ENCODE measurements at regions not wholly inside any gene's neighbourhood (a gene's known extent, or its start where the extent isn't known, plus 50 kb on each side); places are given as distances from the start of the nearest gene placed in this dataset.
"Not testable (repeated sequence)": the region's sequence is repeated elsewhere in the genome, so short reads cannot be mapped to it uniquely, and the experiment has no call there.

GRCh38 chr3:20310629-20311028 is 124.6 kb upstream of the SGO1 start:
- ChIA-PET CTCF (no interaction called here), POLR2A (no interaction called here)
- Histone ChIP-seq H3K27me3 (replicated peaks in 2 of 5; ENCODE audit: control insufficient read depth in 4 of 5, insufficient read depth in 5 of 5, low read length in 4 of 5) (no peaks in the 10 kb centered on the region), H3K4me1 (ENCODE audit: control extremely low read depth in 1 of 4, control insufficient read depth in 4 of 4, insufficient read depth in 4 of 4, low read length in 3 of 4) (no peaks in the 10 kb centered on the region), H3K36me3 (ENCODE audit: control insufficient read depth in 4 of 4, insufficient read depth in 4 of 4, low read length in 3 of 4) (no peaks in the 10 kb centered on the region), H3K9me3 (ENCODE audit: control extremely low read depth in 1 of 5, control insufficient read depth in 4 of 5, insufficient read depth in 2 of 5, low read depth in 1 of 5, low read length in 4 of 5) (no peaks in the 10 kb centered on the region), H3K4me3 (ENCODE audit: control insufficient read depth in 1 of 7, extremely low read depth in 1 of 7, insufficient read depth in 4 of 7, low read depth in 2 of 7, low read length in 6 of 7) (no peak overlapping the region), H3K27ac (ENCODE audit: insufficient read depth in 1 of 2, low read depth in 1 of 2, low read length in 2 of 2, poor library complexity in 1 of 2, severe bottlenecking in 2 of 2) (no peak overlapping the region)
- 100% methylated on average over 2 of the region's 3 CpGs for WGBS (ENCODE audit: insufficient coverage)
- DNase-seq, result no peak

GRCh38 chr3:20307383-20307782 is 121.4 kb upstream of the SGO1 start:
- CTCF ChIA-PET, result no interaction called here
- no peak overlapping the region for H3K4me3 ChIP-seq (ENCODE audit: control insufficient read depth in 1 of 7, extremely low read depth in 1 of 7, insufficient read depth in 4 of 7, low read depth in 2 of 7, low read length in 6 of 7)
- no peaks in the 10 kb centered on the region for H3K4me1 ChIP-seq (ENCODE audit: control extremely low read depth in 1 of 4, control insufficient read depth in 4 of 4, insufficient read depth in 4 of 4, low read length in 3 of 4)
- DNase-seq, result no peak
- no peaks in the 10 kb centered on the region for H3K9me3 ChIP-seq (ENCODE audit: control extremely low read depth in 1 of 5, control insufficient read depth in 4 of 5, insufficient read depth in 2 of 5, low read depth in 1 of 5, low read length in 4 of 5)
- POLR2A ChIA-PET, result no interaction called here
- no peak overlapping the region for H3K27ac ChIP-seq (ENCODE audit: insufficient read depth in 1 of 2, low read depth in 1 of 2, low read length in 2 of 2, poor library complexity in 1 of 2, severe bottlenecking in 2 of 2)
- no peaks in the 10 kb centered on the region for H3K36me3 ChIP-seq (ENCODE audit: control insufficient read depth in 4 of 4, insufficient read depth in 4 of 4, low read length in 3 of 4)
- no peaks in the 10 kb centered on the region for H3K27me3 ChIP-seq (replicated peaks in 2 of 5; ENCODE audit: control insufficient read depth in 4 of 5, insufficient read depth in 5 of 5, low read length in 4 of 5)

DNA sequence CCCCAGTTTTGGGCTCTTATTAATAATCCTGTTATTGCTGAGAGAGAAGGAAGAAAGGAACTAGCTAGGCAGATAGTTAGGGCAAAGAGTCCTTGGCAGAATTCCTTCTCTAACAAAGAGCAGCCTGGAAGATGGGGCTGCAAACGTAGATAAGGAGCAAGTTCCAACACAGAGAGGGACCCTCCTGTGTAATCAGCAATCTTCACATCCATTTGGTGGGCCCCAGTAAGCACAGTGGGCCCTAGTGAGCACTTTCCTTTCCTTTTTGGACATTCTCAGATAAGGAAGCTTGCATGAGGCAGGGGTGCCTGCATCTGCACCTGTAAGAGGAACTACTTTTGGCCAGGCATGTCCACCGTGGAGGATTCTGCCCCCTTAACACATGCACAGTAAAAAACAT is 119.6 kb upstream of the SGO1 start:
- H3K27ac ChIP-seq (ENCODE audit: insufficient read depth in 1 of 2, low read depth in 1 of 2, low read length in 2 of 2, poor library complexity in 1 of 2, severe bottlenecking in 2 of 2), result no peak overlapping the region
- ChIA-PET POLR2A (no interaction called here), CTCF (no interaction called here)
- no peak for DNase-seq
- no peak overlapping the region for H3K4me3 ChIP-seq (ENCODE audit: control insufficient read depth in 1 of 7, extremely low read depth in 1 of 7, insufficient read depth in 4 of 7, low read depth in 2 of 7, low read length in 6 of 7)
- H3K27me3 ChIP-seq (replicated peaks in 2 of 5; ENCODE audit: control insufficient read depth in 4 of 5, insufficient read depth in 5 of 5, low read length in 4 of 5), result no peaks in the 10 kb centered on the region
- H3K9me3 ChIP-seq (ENCODE audit: control extremely low read depth in 1 of 5, control insufficient read depth in 4 of 5, insufficient read depth in 2 of 5, low read depth in 1 of 5, low read length in 4 of 5), result no peaks in the 10 kb centered on the region
- H3K36me3 ChIP-seq (ENCODE audit: control insufficient read depth in 4 of 4, insufficient read depth in 4 of 4, low read length in 3 of 4), result no peaks in the 10 kb centered on the region
- no peaks in the 10 kb centered on the region for H3K4me1 ChIP-seq (ENCODE audit: control extremely low read depth in 1 of 4, control insufficient read depth in 4 of 4, insufficient read depth in 4 of 4, low read length in 3 of 4)
- WGBS (ENCODE audit: insufficient coverage), result 83% methylated on average over 1 of the region's 2 CpGs

DNA sequence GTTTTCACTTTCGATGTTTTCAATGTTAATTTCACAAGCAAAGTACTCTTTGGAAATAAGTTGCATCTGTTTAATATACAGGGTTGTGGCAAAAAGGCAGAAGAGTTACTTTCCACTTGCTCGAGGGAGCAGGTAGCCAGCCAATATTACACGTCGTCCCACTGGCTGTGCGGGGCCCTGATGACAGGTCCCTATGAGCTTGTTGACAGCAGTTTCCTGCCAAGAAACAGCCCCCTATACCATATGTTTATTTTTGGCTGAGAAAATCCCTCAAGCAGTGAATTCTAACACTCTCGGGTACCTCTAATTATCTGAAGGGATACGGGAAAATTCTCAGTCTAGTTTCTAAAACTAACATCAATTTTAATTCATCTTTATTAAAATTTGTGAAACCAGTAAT is 116.8 kb upstream of the SGO1 start:
- no peaks in the 10 kb centered on the region for H3K4me1 ChIP-seq (ENCODE audit: control extremely low read depth in 1 of 4, control insufficient read depth in 4 of 4, insufficient read depth in 4 of 4, low read length in 3 of 4)
- no peaks in the 10 kb centered on the region for H3K36me3 ChIP-seq (ENCODE audit: control insufficient read depth in 4 of 4, insufficient read depth in 4 of 4, low read length in 3 of 4)
- POLR2A ChIA-PET, result no interaction called here
- no peaks in the 10 kb centered on the region for H3K27me3 ChIP-seq (replicated peaks in 2 of 5; ENCODE audit: control insufficient read depth in 4 of 5, insufficient read depth in 5 of 5, low read length in 4 of 5)
- no peak for DNase-seq
- WGBS (ENCODE audit: insufficient coverage), result 62% methylated on average over 5 of the region's 7 CpGs
- H3K4me3 ChIP-seq (ENCODE audit: control insufficient read depth in 1 of 7, extremely low read depth in 1 of 7, insufficient read depth in 4 of 7, low read depth in 2 of 7, low read length in 6 of 7), result no peak overlapping the region
- CTCF ChIA-PET, result no interaction called here
- no peaks in the 10 kb centered on the region for H3K9me3 ChIP-seq (ENCODE audit: control extremely low read depth in 1 of 5, control insufficient read depth in 4 of 5, insufficient read depth in 2 of 5, low read depth in 1 of 5, low read length in 4 of 5)
- H3K27ac ChIP-seq (ENCODE audit: insufficient read depth in 1 of 2, low read depth in 1 of 2, low read length in 2 of 2, poor library complexity in 1 of 2, severe bottlenecking in 2 of 2), result no peak overlapping the region

DNA sequence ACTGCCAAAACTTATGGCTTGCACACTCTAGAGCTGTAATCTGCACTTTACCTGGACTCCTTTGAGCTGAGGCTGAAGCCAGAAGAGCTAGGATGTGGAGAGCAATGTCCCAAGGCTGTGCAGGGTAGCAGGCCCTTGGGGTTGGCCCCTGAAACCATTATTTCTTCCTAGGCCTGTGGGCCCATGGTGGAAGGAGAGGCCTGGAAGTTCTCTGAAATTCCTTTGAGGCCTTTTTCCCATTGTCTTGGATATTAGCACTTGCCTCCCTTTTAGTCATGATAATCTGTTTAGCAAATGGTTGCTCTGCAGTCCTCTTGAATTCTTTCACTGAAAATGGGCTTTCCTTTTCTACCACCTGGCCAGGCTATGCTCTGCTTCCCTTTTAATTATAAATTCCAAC is 102.0 kb upstream of the SGO1 start:
- POLR2A ChIA-PET, result no interaction called here
- Histone ChIP-seq H3K27ac (ENCODE audit: insufficient read depth in 1 of 2, low read depth in 1 of 2, low read length in 2 of 2, poor library complexity in 1 of 2, severe bottlenecking in 2 of 2) (no peak overlapping the region), H3K36me3 (ENCODE audit: control insufficient read depth in 4 of 4, insufficient read depth in 4 of 4, low read length in 3 of 4) (no peaks in the 10 kb centered on the region), H3K4me3 (ENCODE audit: control insufficient read depth in 1 of 7, extremely low read depth in 1 of 7, insufficient read depth in 4 of 7, low read depth in 2 of 7, low read length in 6 of 7) (no peak overlapping the region), H3K4me1 (ENCODE audit: control extremely low read depth in 1 of 4, control insufficient read depth in 4 of 4, insufficient read depth in 4 of 4, low read length in 3 of 4) (no peaks in the 10 kb centered on the region), H3K9me3 (ENCODE audit: control extremely low read depth in 1 of 5, control insufficient read depth in 4 of 5, insufficient read depth in 2 of 5, low read depth in 1 of 5, low read length in 4 of 5) (peaks cover 0 to 7% (median 0%) of the 10 kb centered on the region in 5 experiments), H3K27me3 (replicated peaks in 2 of 5; ENCODE audit: control insufficient read depth in 4 of 5, insufficient read depth in 5 of 5, low read length in 4 of 5) (no peaks in the 10 kb centered on the region)
- DNase-seq, result no peak
- CTCF ChIA-PET, result no interaction called here

DNA sequence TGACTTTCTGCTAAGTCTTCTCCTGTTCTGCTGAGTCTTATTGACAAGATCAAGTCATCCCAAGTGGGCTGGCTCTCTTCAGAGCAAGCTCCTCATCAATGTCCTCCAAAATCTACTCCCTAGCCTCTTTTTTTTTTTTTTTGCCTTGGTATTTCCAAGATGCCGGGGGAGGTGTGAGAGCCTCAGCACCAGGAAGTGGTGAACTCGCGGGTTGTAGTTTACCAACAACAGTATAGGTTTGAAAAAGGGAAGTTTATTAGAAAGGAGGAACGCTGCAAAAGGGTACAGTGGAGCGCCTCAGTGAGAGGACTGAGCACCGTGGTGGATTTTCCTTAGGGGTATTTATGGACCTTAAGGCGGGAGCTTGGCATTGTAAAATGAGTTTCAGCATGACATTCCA is 94.3 kb upstream of the SGO1 start:
- 40% methylated on average over 4 of the region's 7 CpGs for WGBS (ENCODE audit: insufficient coverage)
- Histone ChIP-seq H3K9me3 (ENCODE audit: control extremely low read depth in 1 of 5, control insufficient read depth in 4 of 5, insufficient read depth in 2 of 5, low read depth in 1 of 5, low read length in 4 of 5) (peaks cover 0 to 10% (median 2%) of the 10 kb centered on the region in 5 experiments), H3K4me1 (ENCODE audit: control extremely low read depth in 1 of 4, control insufficient read depth in 4 of 4, insufficient read depth in 4 of 4, low read length in 3 of 4) (peaks cover 0 to 7% (median 0%) of the 10 kb centered on the region in 4 experiments), H3K36me3 (ENCODE audit: control insufficient read depth in 4 of 4, insufficient read depth in 4 of 4, low read length in 3 of 4) (no peaks in the 10 kb centered on the region), H3K27me3 (replicated peaks in 2 of 5; ENCODE audit: control insufficient read depth in 4 of 5, insufficient read depth in 5 of 5, low read length in 4 of 5) (no peaks in the 10 kb centered on the region), H3K4me3 (ENCODE audit: control insufficient read depth in 1 of 7, extremely low read depth in 1 of 7, insufficient read depth in 4 of 7, low read depth in 2 of 7, low read length in 6 of 7) (no peak overlapping the region), H3K27ac (ENCODE audit: insufficient read depth in 1 of 2, low read depth in 1 of 2, low read length in 2 of 2, poor library complexity in 1 of 2, severe bottlenecking in 2 of 2) (no peak overlapping the region)
- peak; percentile 27 to 64 (median 54) for DNase-seq
- CTCF ChIA-PET, result no interaction called here
- POLR2A ChIA-PET, result no interaction called here

DNA sequence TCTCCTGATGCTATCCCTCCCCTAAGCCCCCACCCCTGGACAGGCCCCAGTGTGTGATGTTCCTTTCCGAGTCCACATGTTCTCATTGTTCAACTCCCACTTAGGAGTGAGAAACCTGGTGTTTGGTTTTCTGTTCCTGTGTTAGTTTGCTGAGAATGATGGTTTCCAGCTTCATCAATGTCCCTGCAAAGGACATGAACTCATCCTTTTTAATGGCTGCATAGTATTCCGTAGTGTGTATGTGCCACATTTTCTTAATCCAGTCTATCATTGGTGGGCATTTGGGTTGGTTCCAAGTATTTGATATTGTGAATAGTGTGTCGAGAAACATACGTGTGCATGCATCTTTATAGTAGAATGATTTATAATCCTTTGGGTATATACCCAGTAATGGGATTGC is 80.0 kb upstream of the SGO1 start:
- H3K9me3 ChIP-seq (ENCODE audit: control extremely low read depth in 1 of 5, control insufficient read depth in 4 of 5, insufficient read depth in 2 of 5, low read depth in 1 of 5, low read length in 4 of 5); H3K27me3 ChIP-seq (replicated peaks in 2 of 5; ENCODE audit: control insufficient read depth in 4 of 5, insufficient read depth in 5 of 5, low read length in 4 of 5); CTCF ChIA-PET; POLR2A ChIA-PET; H3K4me1 ChIP-seq (ENCODE audit: control extremely low read depth in 1 of 4, control insufficient read depth in 4 of 4, insufficient read depth in 4 of 4, low read length in 3 of 4); H3K36me3 ChIP-seq (ENCODE audit: control insufficient read depth in 4 of 4, insufficient read depth in 4 of 4, low read length in 3 of 4); H3K4me3 ChIP-seq (ENCODE audit: control insufficient read depth in 1 of 7, extremely low read depth in 1 of 7, insufficient read depth in 4 of 7, low read depth in 2 of 7, low read length in 6 of 7); DNase-seq; H3K27ac ChIP-seq (ENCODE audit: insufficient read depth in 1 of 2, low read depth in 1 of 2, low read length in 2 of 2, poor library complexity in 1 of 2, severe bottlenecking in 2 of 2): not testable (repeated sequence)
- WGBS (ENCODE audit: insufficient coverage), result 100% methylated on average over 1 of the region's 4 CpGs
